GM12864 (cell line): ENCODE measurements at regions not wholly inside any gene's neighbourhood (a gene's known extent, or its start where the extent isn't known, plus 50 kb on each side); places are given as distances from the start of the nearest gene placed in this dataset.

ENCODE experiments used
- DNase-seq: peaks from one replicate; pipeline ENCODE4 v3.0.0-alpha.2; 2011; ENCODE audit warnings: low read depth
- H3K4me3 ChIP-seq: 2 replicates; pipeline ENCODE4 v1.5.1; 2011; ENCODE audit warnings: mild to moderate bottlenecking, low read depth, low read length, control low read depth
- TF ChIP-seq, protein P1 (sequence below): IDR thresholded peaks from 2 replicates; pipeline ENCODE4 v1.5.1; 2011; ENCODE audit warnings: low read depth, mild to moderate bottlenecking, moderate library complexity, low read length, control low read depth, inconsistent platforms; ENCODE audit errors: missing control alignments

DNA sequence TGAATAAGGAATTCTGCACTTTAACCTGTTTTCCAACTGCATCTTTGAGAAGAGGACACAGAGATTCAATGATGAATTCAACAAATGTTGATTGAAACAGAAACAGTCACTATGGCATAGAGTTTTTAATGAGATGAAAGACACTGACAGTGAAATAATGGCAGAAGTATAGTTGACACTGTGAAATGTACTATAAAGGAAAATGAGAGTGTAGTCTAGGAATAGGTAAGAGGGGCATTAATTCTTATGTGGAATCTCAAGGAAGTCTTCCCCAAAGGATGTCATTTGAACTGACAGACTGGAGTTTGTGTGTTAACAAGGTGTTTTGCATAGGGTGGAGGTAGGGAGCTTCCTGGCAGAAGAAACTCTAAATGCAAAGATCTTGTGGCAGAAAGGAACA, 566.2 kb downstream of the TDRD15 start:
- no peak overlapping the region for H3K4me3 ChIP-seq
- TF ChIP-seq, protein P1, sequence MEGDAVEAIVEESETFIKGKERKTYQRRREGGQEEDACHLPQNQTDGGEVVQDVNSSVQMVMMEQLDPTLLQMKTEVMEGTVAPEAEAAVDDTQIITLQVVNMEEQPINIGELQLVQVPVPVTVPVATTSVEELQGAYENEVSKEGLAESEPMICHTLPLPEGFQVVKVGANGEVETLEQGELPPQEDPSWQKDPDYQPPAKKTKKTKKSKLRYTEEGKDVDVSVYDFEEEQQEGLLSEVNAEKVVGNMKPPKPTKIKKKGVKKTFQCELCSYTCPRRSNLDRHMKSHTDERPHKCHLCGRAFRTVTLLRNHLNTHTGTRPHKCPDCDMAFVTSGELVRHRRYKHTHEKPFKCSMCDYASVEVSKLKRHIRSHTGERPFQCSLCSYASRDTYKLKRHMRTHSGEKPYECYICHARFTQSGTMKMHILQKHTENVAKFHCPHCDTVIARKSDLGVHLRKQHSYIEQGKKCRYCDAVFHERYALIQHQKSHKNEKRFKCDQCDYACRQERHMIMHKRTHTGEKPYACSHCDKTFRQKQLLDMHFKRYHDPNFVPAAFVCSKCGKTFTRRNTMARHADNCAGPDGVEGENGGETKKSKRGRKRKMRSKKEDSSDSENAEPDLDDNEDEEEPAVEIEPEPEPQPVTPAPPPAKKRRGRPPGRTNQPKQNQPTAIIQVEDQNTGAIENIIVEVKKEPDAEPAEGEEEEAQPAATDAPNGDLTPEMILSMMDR, result no peak
- no peak for DNase-seq

DNA sequence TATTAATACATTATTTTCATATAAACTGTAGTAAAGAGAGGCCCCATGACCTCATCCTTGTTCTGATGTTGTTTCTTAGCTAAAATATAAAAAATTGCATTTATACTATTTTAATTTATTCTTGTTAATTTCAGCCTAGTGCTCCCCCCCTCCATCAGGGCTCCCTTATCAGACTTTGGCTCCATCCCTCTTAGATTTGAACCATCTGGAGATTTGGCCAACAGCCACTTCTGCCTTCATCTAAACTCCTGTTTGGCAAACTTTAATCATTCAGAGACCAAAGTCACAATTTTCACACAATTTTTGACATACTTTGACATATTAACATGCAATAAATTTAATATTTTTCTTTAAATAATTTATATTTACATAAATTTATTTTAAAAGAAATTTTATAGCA, 569.3 kb downstream of the TDRD15 start:
- no peak for DNase-seq
- H3K4me3 ChIP-seq, result no peak overlapping the region
- TF ChIP-seq, protein P1, result no peak

DNA sequence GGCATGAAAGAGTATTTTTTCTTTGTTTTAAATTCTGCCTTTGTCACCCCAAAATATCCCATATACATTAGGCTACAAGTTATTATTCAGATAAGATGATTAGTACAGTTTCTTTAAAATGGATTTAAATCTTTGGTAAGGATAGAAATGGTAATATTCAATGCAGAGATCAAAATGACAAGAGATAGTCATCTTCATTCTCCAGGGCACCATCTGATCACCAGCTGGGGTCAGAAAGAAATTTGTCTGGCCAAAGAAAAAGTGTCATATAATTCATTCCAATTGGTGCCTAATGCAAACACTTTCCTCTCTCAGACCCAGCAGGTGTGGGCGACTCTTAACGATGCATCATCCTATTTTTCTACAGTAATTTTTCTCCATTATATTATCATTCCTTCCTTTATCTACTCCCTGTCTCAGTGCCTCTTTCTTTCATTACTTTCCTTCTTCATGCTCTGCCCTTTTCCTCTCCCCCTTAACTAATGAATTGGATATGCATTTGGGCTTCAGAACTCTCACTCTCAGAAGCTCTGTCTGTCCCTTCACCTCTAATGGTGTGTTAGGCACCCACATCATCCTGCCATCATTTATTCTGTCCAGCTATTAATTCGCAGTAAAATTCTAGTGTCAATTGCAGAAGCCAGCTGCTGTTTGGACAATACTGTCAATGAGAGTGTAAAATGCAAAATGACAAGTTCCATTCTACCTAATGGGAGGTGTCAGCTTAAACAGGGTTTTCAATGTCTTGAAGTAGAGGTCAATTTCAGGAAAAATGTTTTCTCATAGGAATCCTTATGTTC, 570.5 kb downstream of the TDRD15 start:
- TF ChIP-seq, protein P1, result no peak
- DNase-seq, result no peak
- H3K4me3 ChIP-seq, result no peak overlapping the region

DNA sequence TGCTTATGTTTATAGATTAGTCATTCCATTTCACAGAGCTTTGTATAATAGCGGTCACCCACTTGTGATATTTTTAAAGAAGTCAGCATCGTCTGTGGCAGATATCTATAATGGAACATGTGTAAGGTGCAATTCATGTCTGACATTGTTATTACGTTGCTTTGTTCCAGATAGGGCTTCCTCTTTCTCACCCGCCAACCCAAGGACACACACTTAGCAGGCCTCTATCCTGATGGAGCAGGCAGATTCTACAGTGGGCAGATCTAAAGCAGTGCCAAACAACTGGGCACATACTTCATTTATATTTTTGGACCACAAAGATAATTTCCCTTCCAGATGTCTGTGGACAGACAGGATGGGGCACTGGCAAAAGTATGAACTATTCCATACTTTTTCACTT, 573.1 kb downstream of the TDRD15 start:
- TF ChIP-seq, protein P1, result no peak
- H3K4me3 ChIP-seq, result no peak overlapping the region
- DNase-seq, result no peak

DNA sequence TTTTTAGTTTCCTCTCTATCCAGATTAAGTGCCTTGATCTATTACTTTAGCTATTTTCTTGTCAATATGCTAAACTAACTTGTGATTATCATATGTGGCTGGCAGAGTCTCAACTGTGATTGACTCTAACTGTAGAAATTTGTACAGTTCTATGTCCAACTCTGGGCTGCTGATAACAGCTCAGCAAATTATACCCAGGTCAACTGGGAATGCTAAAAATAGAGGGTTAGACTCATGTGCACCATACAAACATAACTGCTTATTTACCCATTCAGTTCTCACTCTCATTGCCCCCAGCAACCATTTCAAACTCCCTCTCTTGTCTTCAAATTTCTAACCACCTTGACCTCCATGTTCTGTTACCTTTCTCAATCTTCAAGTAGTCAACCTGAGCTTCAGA, 576.9 kb downstream of the TDRD15 start:
- no peak overlapping the region for H3K4me3 ChIP-seq
- TF ChIP-seq, protein P1, result no peak
- no peak for DNase-seq

DNA sequence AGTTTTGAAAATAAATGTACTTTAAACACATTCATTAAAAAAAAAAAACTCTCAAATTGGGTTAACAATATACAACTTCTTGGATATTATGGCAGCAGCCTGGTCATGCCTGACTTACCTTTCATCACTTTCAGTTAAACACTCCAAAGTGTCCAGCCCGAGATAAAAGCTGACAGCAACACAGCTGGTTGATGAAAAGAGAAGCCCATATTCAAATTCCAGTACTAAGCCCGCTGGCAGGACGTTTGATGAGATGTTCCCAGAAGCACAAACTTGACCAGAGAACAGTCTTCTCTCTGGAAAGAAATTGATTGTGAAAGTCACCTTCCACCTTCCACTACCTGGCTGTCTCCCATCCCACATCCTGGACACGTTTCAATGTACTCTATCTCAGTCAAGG, 586.3 kb downstream of the TDRD15 start:
- no peak for DNase-seq
- no peak overlapping the region for H3K4me3 ChIP-seq
- TF ChIP-seq, protein P1, result no peak

DNA sequence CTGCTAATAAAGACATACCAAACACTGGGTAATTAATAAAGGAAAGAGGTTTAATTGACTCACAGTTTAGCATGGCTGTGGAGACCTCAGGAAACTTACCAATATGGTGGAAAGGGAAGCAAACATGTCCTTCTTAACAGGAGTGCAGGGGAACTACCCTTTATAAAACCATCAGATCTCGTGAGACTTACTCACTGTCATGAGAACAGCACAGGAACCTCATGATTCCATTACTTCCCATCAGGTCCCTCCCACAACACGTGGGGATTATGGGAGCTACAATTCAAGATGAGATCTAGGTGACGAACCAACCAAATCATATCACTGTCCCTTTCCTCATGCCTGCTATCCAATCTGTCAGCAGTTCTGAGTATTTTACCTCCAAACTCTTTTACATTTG, 586.7 kb downstream of the TDRD15 start:
- no peak overlapping the region for H3K4me3 ChIP-seq
- TF ChIP-seq, protein P1, result no peak
- no peak for DNase-seq
